Mesodermal cell (in vitro differentiated cells): ENCODE measurements at regions not wholly inside any gene's neighbourhood (a gene's known extent, or its start where the extent isn't known, plus 50 kb on each side); places are given as distances from the start of the nearest gene placed in this dataset.

Source experiments
- H3K27ac ChIP-seq: 2 replicates; pipeline ENCODE4 v1.7.0; 2013; ENCODE audit warnings: mild to moderate bottlenecking, low read depth, low read length, moderate library complexity; ENCODE audit not compliant: severe bottlenecking
- H3K36me3 ChIP-seq: 2 replicates; pipeline ENCODE4 v1.7.1; 2013; ENCODE audit warnings: mild to moderate bottlenecking, low read length, moderate library complexity; ENCODE audit not compliant: control insufficient read depth, insufficient read depth
- H3K4me1 ChIP-seq: one replicate; pipeline ENCODE4 v1.7.1; 2013; ENCODE audit warnings: mild to moderate bottlenecking, low read length; ENCODE audit not compliant: insufficient read depth, control insufficient read depth, poor library complexity, severe bottlenecking
- H3K4me3 ChIP-seq: 2 replicates; pipeline ENCODE4 v1.7.0; 2013; ENCODE audit warnings: low read length, control low read depth, mild to moderate bottlenecking; ENCODE audit not compliant: insufficient read depth, poor library complexity, severe bottlenecking; ENCODE audit errors: extremely low read depth
- H3K9me3 ChIP-seq: 2 replicates; pipeline ENCODE4 v1.7.1; 2013; ENCODE audit warnings: mild to moderate bottlenecking, low read length, moderate library complexity; ENCODE audit not compliant: control insufficient read depth
- WGBS, 2 experiments: methylation state at CpG; one replicate each; pipeline ENCODE4 v1.1.5; 2013; ENCODE audit warnings: missing lambda C conversion rate in 2 of 2; ENCODE audit not compliant: insufficient coverage in 2 of 2; 5-methylcytosine and 5-hydroxymethylcytosine counted together

- Histone ChIP-seq H3K36me3 (no peaks in the 10 kb centered on the region), H3K4me1 (no peaks in the 10 kb centered on the region), H3K9me3 (no peaks in the 10 kb centered on the region), H3K4me3 (no peak overlapping the region), H3K27ac (peak overlapping the region; percentile 16)
- WGBS, 2 experiments: 100% methylated on average over 1 of the region's 3 CpGs; no CpG with 5 or more reads in 1 of the 2 experiments
These were observed 1611.6 kb downstream of the NCAM2 start for GRCh38 chr21:22609802-22610201.

GRCh38 chr21:22627911-22628310, 1629.7 kb downstream of the NCAM2 start:
- H3K4me1 ChIP-seq: no peaks in the 10 kb centered on the region
- H3K27ac ChIP-seq: no peak overlapping the region
- H3K36me3 ChIP-seq: no peaks in the 10 kb centered on the region
- H3K9me3 ChIP-seq: no peaks in the 10 kb centered on the region
- no peak overlapping the region for H3K4me3 ChIP-seq
- WGBS, 2 experiments: 100% methylated on average over 1 of the region's 1 CpG; no CpG with 5 or more reads in 1 of the 2 experiments

GRCh38 chr21:22630953-22631465, 1632.8 kb downstream of the NCAM2 start:
- Histone ChIP-seq H3K4me3 (no peak overlapping the region), H3K9me3 (no peaks in the 10 kb centered on the region), H3K4me1 (no peaks in the 10 kb centered on the region), H3K36me3 (no peaks in the 10 kb centered on the region), H3K27ac (no peak overlapping the region)
- 76 to 80% methylated on average over 1 to 2 of the region's 3 CpGs for WGBS, 2 experiments

- H3K4me1 ChIP-seq: no peaks in the 10 kb centered on the region
- H3K27ac ChIP-seq: no peak overlapping the region
- WGBS, 2 experiments: no CpG with 5 or more reads among the region's 1 CpG
- no peaks in the 10 kb centered on the region for H3K36me3 ChIP-seq
- H3K9me3 ChIP-seq: no peaks in the 10 kb centered on the region
- H3K4me3 ChIP-seq: no peak overlapping the region
These were observed 1634.0 kb downstream of the NCAM2 start for GRCh38 chr21:22632176-22632575.

- WGBS, 2 experiments: 90 to 100% methylated on average over 1 to 2 of the region's 3 CpGs
- no peaks in the 10 kb centered on the region for H3K36me3 ChIP-seq
- H3K4me1 ChIP-seq: no peaks in the 10 kb centered on the region
- H3K9me3 ChIP-seq: no peaks in the 10 kb centered on the region
- no peak overlapping the region for H3K27ac ChIP-seq
- H3K4me3 ChIP-seq: no peak overlapping the region
These were observed 1651.0 kb downstream of the NCAM2 start for GRCh38 chr21:22649246-22649645.

GRCh38 chr21:22650226-22650625, 1652.0 kb downstream of the NCAM2 start:
- H3K27ac ChIP-seq: no peak overlapping the region
- no peaks in the 10 kb centered on the region for H3K4me1 ChIP-seq
- no peak overlapping the region for H3K4me3 ChIP-seq
- H3K9me3 ChIP-seq: no peaks in the 10 kb centered on the region
- H3K36me3 ChIP-seq: no peaks in the 10 kb centered on the region
- WGBS, 2 experiments: 100% methylated on average over 1 of the region's 1 CpG; no CpG with 5 or more reads in 1 of the 2 experiments

- Histone ChIP-seq H3K27ac (no peak overlapping the region), H3K4me1 (no peaks in the 10 kb centered on the region), H3K4me3 (no peak overlapping the region)
These were observed 1659.6 kb downstream of the NCAM2 start for GRCh38 chr21:22657781-22658180.

GRCh38 chr21:22670148-22670547, 1671.9 kb downstream of the NCAM2 start:
- Histone ChIP-seq H3K4me1 (no peaks in the 10 kb centered on the region), H3K36me3 (no peaks in the 10 kb centered on the region), H3K27ac (no peak overlapping the region), H3K4me3 (no peak overlapping the region), H3K9me3 (no peaks in the 10 kb centered on the region)
- WGBS, 2 experiments: 67 to 83% methylated on average over 1 of the region's 1 CpG

More at GRCh38 chr21:22657781-22658180, 1659.6 kb downstream of the NCAM2 start:
- Histone ChIP-seq H3K36me3 (no peaks in the 10 kb centered on the region), H3K9me3 (no peaks in the 10 kb centered on the region)

GRCh38 chr21:22679207-22679606, 1681.0 kb downstream of the NCAM2 start:
- no peaks in the 10 kb centered on the region for H3K4me1 ChIP-seq
- H3K27ac ChIP-seq: no peak overlapping the region
- H3K36me3 ChIP-seq: no peaks in the 10 kb centered on the region
- WGBS, 2 experiments: 84 to 85% methylated on average over 9 to 10 of the region's 10 CpGs
- H3K4me3 ChIP-seq: no peak overlapping the region
- no peaks in the 10 kb centered on the region for H3K9me3 ChIP-seq

GRCh38 chr21:22691658-22692057, 1693.4 kb downstream of the NCAM2 start:
- Histone ChIP-seq H3K4me3 (no peak overlapping the region), H3K4me1 (no peaks in the 10 kb centered on the region), H3K36me3 (no peaks in the 10 kb centered on the region), H3K9me3 (peaks cover 5% of the 10 kb centered on the region), H3K27ac (no peak overlapping the region)

GRCh38 chr21:22703521-22703920, 1705.3 kb downstream of the NCAM2 start:
- Histone ChIP-seq H3K4me1 (no peaks in the 10 kb centered on the region), H3K27ac (peak overlapping the region; percentile 13), H3K9me3 (peaks cover 3% of the 10 kb centered on the region), H3K4me3 (no peak overlapping the region), H3K36me3 (no peaks in the 10 kb centered on the region)
- WGBS, 2 experiments: 94 to 100% methylated on average over 1 to 2 of the region's 2 CpGs
